Liver (tissue), 8 donors: ENCODE measurements at regions not wholly inside any gene's neighbourhood (a gene's known extent, or its start where the extent isn't known, plus 50 kb on each side); places are given as distances from the start of the nearest gene placed in this dataset.

Experiments
- DNase-seq: peaks from one replicate; pipeline ENCODE4 v3.0.0-alpha.2; 2017; ENCODE audit warnings: low spot score
- H3K27ac ChIP-seq, 2 donors: one replicate each; pipeline ENCODE4 v1.7.0; 2013; ENCODE audit warnings: inconsistent platforms in 2 of 2, low read length in 2 of 2, control low read depth in 1 of 2, low read depth in 1 of 2, mild to moderate bottlenecking in 1 of 2
- H3K27me3 ChIP-seq, 4 donors: one replicate each; pipeline versions ENCODE4 v1.6.1 to v1.7.0; 2013; ENCODE audit warnings: low read length in 3 of 4, inconsistent platforms in 1 of 4, mild to moderate bottlenecking in 1 of 4, moderate library complexity in 1 of 4; ENCODE audit not compliant: control insufficient read depth in 4 of 4, insufficient read depth in 4 of 4
- H3K36me3 ChIP-seq, 4 donors: one replicate each; pipeline versions ENCODE4 v1.6.1 to v1.7.0; 2013; ENCODE audit warnings: low read length in 3 of 4, mild to moderate bottlenecking in 3 of 4, low read depth in 1 of 4, moderate library complexity in 1 of 4; ENCODE audit not compliant: control insufficient read depth in 4 of 4, insufficient read depth in 3 of 4
- H3K4me1 ChIP-seq, 4 donors: one replicate each; pipeline versions ENCODE4 v1.6.1 to v1.7.0; 2013; ENCODE audit warnings: low read length in 3 of 4, mild to moderate bottlenecking in 3 of 4, moderate library complexity in 1 of 4; ENCODE audit not compliant: control insufficient read depth in 4 of 4, insufficient read depth in 4 of 4
- H3K4me3 ChIP-seq, 3 donors: one replicate each; pipeline versions ENCODE4 v1.6.1 to v1.7.0; 2013; ENCODE audit warnings: low read length in 3 of 3, control low read depth in 1 of 3, low read depth in 1 of 3, mild to moderate bottlenecking in 1 of 3
- H3K9ac ChIP-seq, 2 donors: one replicate each; pipeline ENCODE4 v1.7.0; 2013; ENCODE audit warnings: low read length in 2 of 2, mild to moderate bottlenecking in 2 of 2, moderate library complexity in 2 of 2, control low read depth in 1 of 2, low read depth in 1 of 2
- H3K9me3 ChIP-seq, 4 donors: one replicate each; pipeline versions ENCODE4 v1.6.1 to v1.7.0; 2013; ENCODE audit warnings: low read length in 3 of 4; ENCODE audit not compliant: control insufficient read depth in 4 of 4
- FOXA1 ChIP-seq: IDR thresholded peaks from 2 replicates; pipeline ENCODE4 v1.6.1; 2016; ENCODE audit warnings: antibody characterized with exemption
- FOXA2 ChIP-seq: IDR thresholded peaks from 2 replicates; pipeline ENCODE4 v1.6.1; 2016; ENCODE audit warnings: antibody characterized with exemption
- HNF4A ChIP-seq, 2 donors: conservative IDR thresholded peaks; 2 replicates each; pipeline ENCODE4 v1.6.1; 2016; ENCODE audit warnings: antibody characterized with exemption in 2 of 2, mild to moderate bottlenecking in 2 of 2
- HNF4G ChIP-seq: IDR thresholded peaks from 2 replicates; pipeline ENCODE4 v1.6.1; 2016; ENCODE audit warnings: antibody characterized with exemption
- JUND ChIP-seq, 2 donors: IDR thresholded peaks; 2 replicates each; pipeline ENCODE4 v1.6.1; 2016; ENCODE audit warnings: antibody characterized with exemption in 2 of 2
- RAD21 ChIP-seq, 2 donors: IDR thresholded peaks; 2 replicates each; pipeline ENCODE4 v1.6.1; 2016; ENCODE audit warnings: antibody characterized with exemption in 2 of 2, mild to moderate bottlenecking in 2 of 2
- SP1 ChIP-seq: IDR thresholded peaks from 2 replicates; pipeline ENCODE4 v1.6.1; 2018; ENCODE audit warnings: antibody characterized with exemption, mild to moderate bottlenecking
- TAF1 ChIP-seq: conservative IDR thresholded peaks from 2 replicates; pipeline ENCODE4 v1.6.1; 2016; ENCODE audit warnings: antibody characterized with exemption, mild to moderate bottlenecking
- YY1 ChIP-seq: IDR thresholded peaks from 2 replicates; pipeline ENCODE4 v1.6.1; 2016; ENCODE audit warnings: antibody characterized with exemption, mild to moderate bottlenecking
- WGBS: extraction: QIAGEN DNeasy Blood & Tissue Kit; methylation state at CpG from one replicate; pipeline ENCODE4 v1.1.7; 2013; 5-methylcytosine and 5-hydroxymethylcytosine counted together
- TF ChIP-seq, protein P1 (sequence below): IDR thresholded peaks from 2 replicates; pipeline ENCODE4 v1.6.1; 2016; ENCODE audit warnings: antibody characterized with exemption, mild to moderate bottlenecking
- TF ChIP-seq, protein P2 (sequence below): IDR thresholded peaks from 2 replicates; pipeline ENCODE4 v1.6.1; 2016; ENCODE audit warnings: antibody characterized with exemption
- TF ChIP-seq, protein P3 (sequence below): fragments of 150-350 bp; IDR thresholded peaks from 2 replicates; pipeline ENCODE4 v1.5.1; 2017; ENCODE audit warnings: improper control_type of control experiment, low read depth, low read length; ENCODE audit not compliant: missing input control
- donor health status: healthy.
- donor health status: healthy.
- donor health status: healthy.
- donor health status: healthy.
- donor health status: healthy.

DNA sequence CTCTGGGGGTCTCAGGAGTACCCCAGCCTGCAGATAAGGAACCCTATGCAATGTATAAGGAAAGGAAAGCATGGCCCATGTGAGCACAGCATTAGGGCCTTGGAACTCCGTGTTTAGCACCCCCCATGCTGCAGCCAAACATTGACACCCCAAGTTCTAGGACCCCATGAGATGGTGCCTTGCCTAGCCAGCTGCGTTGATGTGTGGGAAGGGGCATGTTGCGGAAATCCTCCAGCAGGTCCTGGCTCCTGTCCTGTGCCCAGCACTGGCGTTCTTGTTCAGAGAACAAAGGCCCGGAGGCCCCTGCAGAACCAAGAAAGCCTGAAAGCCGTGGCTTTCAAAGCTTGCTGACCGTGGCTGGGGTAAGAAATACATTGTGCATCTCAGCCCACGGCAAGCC, 99.4 kb upstream of the DIO3 start:
- H3K9me3 ChIP-seq, result no peaks in the 10 kb centered on the region
- H3K36me3 ChIP-seq, result no peaks in the 10 kb centered on the region
- peaks cover 0 to 11% (median 1%) of the 10 kb centered on the region in 4 donors for H3K27me3 ChIP-seq
- H3K4me3 ChIP-seq, result no peak overlapping the region
- 95% methylated on average over 8 of the region's 8 CpGs for WGBS
- no peak overlapping the region for H3K27ac ChIP-seq
- no peak for DNase-seq
- peaks cover 0 to 16% (median 9%) of the 10 kb centered on the region in 4 donors for H3K4me1 ChIP-seq
- no peak overlapping the region for H3K9ac ChIP-seq
- TF ChIP-seq JUND (IDR thresholded peaks at IDR 0.05) (no peak), FOXA1 (no peak), YY1 (no peak)
- TF ChIP-seq, protein P1, sequence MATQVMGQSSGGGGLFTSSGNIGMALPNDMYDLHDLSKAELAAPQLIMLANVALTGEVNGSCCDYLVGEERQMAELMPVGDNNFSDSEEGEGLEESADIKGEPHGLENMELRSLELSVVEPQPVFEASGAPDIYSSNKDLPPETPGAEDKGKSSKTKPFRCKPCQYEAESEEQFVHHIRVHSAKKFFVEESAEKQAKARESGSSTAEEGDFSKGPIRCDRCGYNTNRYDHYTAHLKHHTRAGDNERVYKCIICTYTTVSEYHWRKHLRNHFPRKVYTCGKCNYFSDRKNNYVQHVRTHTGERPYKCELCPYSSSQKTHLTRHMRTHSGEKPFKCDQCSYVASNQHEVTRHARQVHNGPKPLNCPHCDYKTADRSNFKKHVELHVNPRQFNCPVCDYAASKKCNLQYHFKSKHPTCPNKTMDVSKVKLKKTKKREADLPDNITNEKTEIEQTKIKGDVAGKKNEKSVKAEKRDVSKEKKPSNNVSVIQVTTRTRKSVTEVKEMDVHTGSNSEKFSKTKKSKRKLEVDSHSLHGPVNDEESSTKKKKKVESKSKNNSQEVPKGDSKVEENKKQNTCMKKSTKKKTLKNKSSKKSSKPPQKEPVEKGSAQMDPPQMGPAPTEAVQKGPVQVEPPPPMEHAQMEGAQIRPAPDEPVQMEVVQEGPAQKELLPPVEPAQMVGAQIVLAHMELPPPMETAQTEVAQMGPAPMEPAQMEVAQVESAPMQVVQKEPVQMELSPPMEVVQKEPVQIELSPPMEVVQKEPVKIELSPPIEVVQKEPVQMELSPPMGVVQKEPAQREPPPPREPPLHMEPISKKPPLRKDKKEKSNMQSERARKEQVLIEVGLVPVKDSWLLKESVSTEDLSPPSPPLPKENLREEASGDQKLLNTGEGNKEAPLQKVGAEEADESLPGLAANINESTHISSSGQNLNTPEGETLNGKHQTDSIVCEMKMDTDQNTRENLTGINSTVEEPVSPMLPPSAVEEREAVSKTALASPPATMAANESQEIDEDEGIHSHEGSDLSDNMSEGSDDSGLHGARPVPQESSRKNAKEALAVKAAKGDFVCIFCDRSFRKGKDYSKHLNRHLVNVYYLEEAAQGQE, result no peak

DNA sequence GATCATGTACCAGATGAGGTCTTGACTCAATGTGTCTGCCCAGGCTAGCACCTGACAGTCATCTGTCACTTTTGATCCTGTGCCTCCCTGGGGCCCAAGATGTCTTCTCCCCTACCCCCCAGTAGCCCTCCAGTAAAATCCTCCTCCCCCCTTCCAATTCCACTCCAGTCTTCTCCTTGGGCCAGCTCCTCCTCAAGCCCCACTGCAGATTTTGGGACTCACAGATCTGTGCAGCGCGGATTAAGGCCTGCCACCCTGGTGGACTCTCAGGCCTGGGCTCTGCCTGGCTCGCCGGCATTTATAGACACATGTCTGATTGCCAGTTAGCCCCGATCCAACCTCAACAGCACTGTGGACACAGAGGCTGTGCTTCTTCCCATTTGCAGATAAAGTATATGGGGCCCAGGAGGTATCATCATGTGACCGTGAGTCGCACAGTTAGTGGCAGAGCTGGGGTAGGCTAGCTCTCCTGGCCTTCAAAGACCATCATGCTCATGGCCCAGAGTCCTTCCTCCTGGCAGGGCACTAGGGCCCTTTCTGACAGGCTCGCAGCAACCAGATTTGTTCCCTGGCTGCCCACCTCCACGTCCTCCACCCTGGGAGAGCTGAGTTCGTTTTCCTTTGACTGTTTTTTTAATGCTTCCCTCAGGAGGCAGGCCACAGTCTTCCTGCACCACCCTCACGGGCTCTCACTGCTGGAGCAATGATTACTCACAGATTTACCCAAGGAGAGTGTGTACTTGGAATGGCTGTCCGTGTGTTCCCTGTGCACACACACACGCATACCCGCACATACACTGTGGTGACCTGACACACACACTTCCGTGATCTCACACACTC, 98.3 kb upstream of the DIO3 start:
- peaks cover 0 to 15% (median 9%) of the 10 kb centered on the region in 4 donors for H3K4me1 ChIP-seq
- no peak overlapping the region for H3K27ac ChIP-seq
- DNase-seq, result no peak
- TF ChIP-seq RAD21 (IDR thresholded peaks at IDR 0.05), result no peak
- no peak for TF ChIP-seq FOXA2
- no peak for TF ChIP-seq YY1
- no peak for TF ChIP-seq TAF1
- no peak for TF ChIP-seq FOXA1
- no peak for TF ChIP-seq HNF4A (conservative IDR thresholded peaks at IDR 0.05)
- TF ChIP-seq, protein P1, result no peak
- TF ChIP-seq HNF4G, result no peak
- TF ChIP-seq, protein P2, sequence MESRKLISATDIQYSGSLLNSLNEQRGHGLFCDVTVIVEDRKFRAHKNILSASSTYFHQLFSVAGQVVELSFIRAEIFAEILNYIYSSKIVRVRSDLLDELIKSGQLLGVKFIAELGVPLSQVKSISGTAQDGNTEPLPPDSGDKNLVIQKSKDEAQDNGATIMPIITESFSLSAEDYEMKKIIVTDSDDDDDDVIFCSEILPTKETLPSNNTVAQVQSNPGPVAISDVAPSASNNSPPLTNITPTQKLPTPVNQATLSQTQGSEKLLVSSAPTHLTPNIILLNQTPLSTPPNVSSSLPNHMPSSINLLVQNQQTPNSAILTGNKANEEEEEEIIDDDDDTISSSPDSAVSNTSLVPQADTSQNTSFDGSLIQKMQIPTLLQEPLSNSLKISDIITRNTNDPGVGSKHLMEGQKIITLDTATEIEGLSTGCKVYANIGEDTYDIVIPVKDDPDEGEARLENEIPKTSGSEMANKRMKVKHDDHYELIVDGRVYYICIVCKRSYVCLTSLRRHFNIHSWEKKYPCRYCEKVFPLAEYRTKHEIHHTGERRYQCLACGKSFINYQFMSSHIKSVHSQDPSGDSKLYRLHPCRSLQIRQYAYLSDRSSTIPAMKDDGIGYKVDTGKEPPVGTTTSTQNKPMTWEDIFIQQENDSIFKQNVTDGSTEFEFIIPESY, result no peak
- TF ChIP-seq, protein P3, sequence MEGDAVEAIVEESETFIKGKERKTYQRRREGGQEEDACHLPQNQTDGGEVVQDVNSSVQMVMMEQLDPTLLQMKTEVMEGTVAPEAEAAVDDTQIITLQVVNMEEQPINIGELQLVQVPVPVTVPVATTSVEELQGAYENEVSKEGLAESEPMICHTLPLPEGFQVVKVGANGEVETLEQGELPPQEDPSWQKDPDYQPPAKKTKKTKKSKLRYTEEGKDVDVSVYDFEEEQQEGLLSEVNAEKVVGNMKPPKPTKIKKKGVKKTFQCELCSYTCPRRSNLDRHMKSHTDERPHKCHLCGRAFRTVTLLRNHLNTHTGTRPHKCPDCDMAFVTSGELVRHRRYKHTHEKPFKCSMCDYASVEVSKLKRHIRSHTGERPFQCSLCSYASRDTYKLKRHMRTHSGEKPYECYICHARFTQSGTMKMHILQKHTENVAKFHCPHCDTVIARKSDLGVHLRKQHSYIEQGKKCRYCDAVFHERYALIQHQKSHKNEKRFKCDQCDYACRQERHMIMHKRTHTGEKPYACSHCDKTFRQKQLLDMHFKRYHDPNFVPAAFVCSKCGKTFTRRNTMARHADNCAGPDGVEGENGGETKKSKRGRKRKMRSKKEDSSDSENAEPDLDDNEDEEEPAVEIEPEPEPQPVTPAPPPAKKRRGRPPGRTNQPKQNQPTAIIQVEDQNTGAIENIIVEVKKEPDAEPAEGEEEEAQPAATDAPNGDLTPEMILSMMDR, result no peak
- TF ChIP-seq SP1, result no peak
- H3K36me3 ChIP-seq, result no peaks in the 10 kb centered on the region
- no peaks in the 10 kb centered on the region for H3K9me3 ChIP-seq
- 92% methylated on average over 15 of the region's 15 CpGs for WGBS
- no peak overlapping the region for H3K9ac ChIP-seq
- peaks cover 0 to 8% (median 1%) of the 10 kb centered on the region in 4 donors for H3K27me3 ChIP-seq
- H3K4me3 ChIP-seq, result no peak overlapping the region
